ENCODE measurements at regions not wholly inside any gene's neighbourhood (a gene's known extent, or its start where the extent isn't known, plus 50 kb on each side); places are given as distances from the start of the nearest gene placed in this dataset.

DNA sequence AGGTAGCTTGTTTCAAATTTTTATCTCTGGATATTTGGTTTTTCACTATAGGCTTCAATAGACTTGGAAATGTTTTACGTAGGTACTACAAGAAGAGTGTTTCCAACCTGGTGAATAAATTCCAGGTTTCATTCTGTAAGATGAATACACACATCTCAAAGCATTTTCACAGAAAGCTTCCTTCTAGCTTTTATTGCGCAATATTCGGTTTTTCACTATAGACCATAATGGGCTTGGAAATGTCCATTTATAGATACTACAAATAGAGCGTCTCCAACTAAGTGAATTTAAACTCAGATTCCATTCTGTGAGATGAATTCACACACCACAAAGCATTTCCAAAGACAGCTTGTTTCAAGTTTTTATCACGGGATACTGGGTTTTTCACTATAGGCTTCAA lies 857.7 kb upstream of the HS3ST1 start:
- TF ChIP-seq POLR2AphosphoS5 (IDR thresholded peaks at IDR 0.05), result no peak
- TF ChIP-seq EP300 (IDR thresholded peaks at IDR 0.05), result no peak

Data from sigmoid colon (tissue), 4 donors.